ENCODE measurements at regions not wholly inside any gene's neighbourhood (a gene's known extent, or its start where the extent isn't known, plus 50 kb on each side); places are given as distances from the start of the nearest gene placed in this dataset.

- no peak for TF ChIP-seq CTCF (conservative IDR thresholded peaks at IDR 0.05; ENCODE audit: low read depth)
- no peak overlapping the region for H3K27ac ChIP-seq
- no peak for DNase-seq (ENCODE audit: low spot score)
- POLR2A ChIA-PET (ENCODE audit: low non-redundant PET): no interaction called here
- CTCF ChIA-PET: no interaction called here
Measured at GRCh38 chr6:48426636-48427035, 315.6 kb upstream of the PTCHD4 start.

GRCh38 chr6:48423640-48424365, 312.8 kb upstream of the PTCHD4 start:
- H3K27ac ChIP-seq: no peak overlapping the region
- TF ChIP-seq CTCF (conservative IDR thresholded peaks at IDR 0.05; ENCODE audit: low read depth): no peak
- ChIA-PET POLR2A (ENCODE audit: low non-redundant PET) (no interaction called here), CTCF (no interaction called here)
- DNase-seq (ENCODE audit: low spot score): no peak

- ChIA-PET CTCF (no interaction called here), POLR2A (ENCODE audit: low non-redundant PET) (no interaction called here)
Measured at GRCh38 chr6:48419992-48420391, 309.0 kb upstream of the PTCHD4 start.

GRCh38 chr6:48417927-48418326, 306.9 kb upstream of the PTCHD4 start:
- ChIA-PET POLR2A (ENCODE audit: low non-redundant PET) (no interaction called here), CTCF (no interaction called here)
- DNase-seq (ENCODE audit: low spot score): no peak
- H3K27ac ChIP-seq: no peak overlapping the region
- TF ChIP-seq CTCF (conservative IDR thresholded peaks at IDR 0.05; ENCODE audit: low read depth): no peak

More at GRCh38 chr6:48419992-48420391, 309.0 kb upstream of the PTCHD4 start:
- no peak overlapping the region for H3K27ac ChIP-seq
- TF ChIP-seq CTCF (conservative IDR thresholded peaks at IDR 0.05; ENCODE audit: low read depth): no peak
- no peak for DNase-seq (ENCODE audit: low spot score)

- CTCF ChIA-PET: no interaction called here
- no peak overlapping the region for H3K27ac ChIP-seq
- DNase-seq (ENCODE audit: low spot score): no peak
- POLR2A ChIA-PET (ENCODE audit: low non-redundant PET): no interaction called here
- TF ChIP-seq CTCF (conservative IDR thresholded peaks at IDR 0.05; ENCODE audit: low read depth): no peak
Measured at GRCh38 chr6:48412656-48413055, 301.7 kb upstream of the PTCHD4 start.

- DNase-seq (ENCODE audit: low spot score): no peak
- ChIA-PET POLR2A (ENCODE audit: low non-redundant PET) (no interaction called here), CTCF (no interaction called here)
- H3K27ac ChIP-seq: no peak overlapping the region
- TF ChIP-seq CTCF (conservative IDR thresholded peaks at IDR 0.05; ENCODE audit: low read depth): no peak
Measured at GRCh38 chr6:48404927-48405326, 293.9 kb upstream of the PTCHD4 start.

All from RWPE1 (cell line).